ENCODE measurements at regions not wholly inside any gene's neighbourhood (a gene's known extent, or its start where the extent isn't known, plus 50 kb on each side); places are given as distances from the start of the nearest gene placed in this dataset.

- no peaks in the 10 kb centered on the region for H3K9me3 ChIP-seq (ENCODE audit: low read length)
- TF ChIP-seq EZH2 (IDR thresholded peaks at IDR 0.05; ENCODE audit: low read length, unreplicated experiment) (no peak), EZH2phosphoT487 (IDR thresholded peaks at IDR 0.05; ENCODE audit: borderline replicate concordance, low read length) (no peak)
- TF ChIP-seq, protein P1, sequence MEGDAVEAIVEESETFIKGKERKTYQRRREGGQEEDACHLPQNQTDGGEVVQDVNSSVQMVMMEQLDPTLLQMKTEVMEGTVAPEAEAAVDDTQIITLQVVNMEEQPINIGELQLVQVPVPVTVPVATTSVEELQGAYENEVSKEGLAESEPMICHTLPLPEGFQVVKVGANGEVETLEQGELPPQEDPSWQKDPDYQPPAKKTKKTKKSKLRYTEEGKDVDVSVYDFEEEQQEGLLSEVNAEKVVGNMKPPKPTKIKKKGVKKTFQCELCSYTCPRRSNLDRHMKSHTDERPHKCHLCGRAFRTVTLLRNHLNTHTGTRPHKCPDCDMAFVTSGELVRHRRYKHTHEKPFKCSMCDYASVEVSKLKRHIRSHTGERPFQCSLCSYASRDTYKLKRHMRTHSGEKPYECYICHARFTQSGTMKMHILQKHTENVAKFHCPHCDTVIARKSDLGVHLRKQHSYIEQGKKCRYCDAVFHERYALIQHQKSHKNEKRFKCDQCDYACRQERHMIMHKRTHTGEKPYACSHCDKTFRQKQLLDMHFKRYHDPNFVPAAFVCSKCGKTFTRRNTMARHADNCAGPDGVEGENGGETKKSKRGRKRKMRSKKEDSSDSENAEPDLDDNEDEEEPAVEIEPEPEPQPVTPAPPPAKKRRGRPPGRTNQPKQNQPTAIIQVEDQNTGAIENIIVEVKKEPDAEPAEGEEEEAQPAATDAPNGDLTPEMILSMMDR (conservative IDR thresholded peaks at IDR 0.05; ENCODE audit: low read depth, low read length) = no peak
- DNase-seq (no peak), ATAC-seq (no peak)
- intact Hi-C loops (cut with micrococcal nuclease) = no loop called here
- H3K4me1 ChIP-seq (ENCODE audit: insufficient read depth, low read length) = no peaks in the 10 kb centered on the region
- no peak overlapping the region for H2AFZ ChIP-seq (ENCODE audit: low read length)
- H3K9me2 ChIP-seq (replicated peaks; ENCODE audit: low read length) = no peaks in the 10 kb centered on the region
- ChIA-PET CTCF (no interaction called here), POLR2A (ENCODE audit: unreplicated experiment) (no interaction called here)
- H4K20me1 ChIP-seq (ENCODE audit: low read length) = no peaks in the 10 kb centered on the region
- H3K4me3 ChIP-seq (ENCODE audit: low read length) = no peak overlapping the region
- no peak overlapping the region for H3K9ac ChIP-seq (ENCODE audit: low read length)
- no peak overlapping the region for H3K27ac ChIP-seq (ENCODE audit: low read length)
- H3K36me3 ChIP-seq (ENCODE audit: low read depth, low read length) = no peaks in the 10 kb centered on the region
- H3K4me2 ChIP-seq (ENCODE audit: low read length) = no peak overlapping the region
- H3K27me3 ChIP-seq (ENCODE audit: low read length) = peaks cover 51% of the 10 kb centered on the region
- no peaks in the 10 kb centered on the region for H3F3A ChIP-seq (ENCODE audit: low read length, unreplicated experiment)
- no peaks in the 10 kb centered on the region for H3K79me2 ChIP-seq (ENCODE audit: low read length)
- no TSS peak for BruUV-seq (replicated peaks)
Measured at GRCh38 chr22:49406879-49407587, 420.6 kb downstream of the BRD1 start.

DNA sequence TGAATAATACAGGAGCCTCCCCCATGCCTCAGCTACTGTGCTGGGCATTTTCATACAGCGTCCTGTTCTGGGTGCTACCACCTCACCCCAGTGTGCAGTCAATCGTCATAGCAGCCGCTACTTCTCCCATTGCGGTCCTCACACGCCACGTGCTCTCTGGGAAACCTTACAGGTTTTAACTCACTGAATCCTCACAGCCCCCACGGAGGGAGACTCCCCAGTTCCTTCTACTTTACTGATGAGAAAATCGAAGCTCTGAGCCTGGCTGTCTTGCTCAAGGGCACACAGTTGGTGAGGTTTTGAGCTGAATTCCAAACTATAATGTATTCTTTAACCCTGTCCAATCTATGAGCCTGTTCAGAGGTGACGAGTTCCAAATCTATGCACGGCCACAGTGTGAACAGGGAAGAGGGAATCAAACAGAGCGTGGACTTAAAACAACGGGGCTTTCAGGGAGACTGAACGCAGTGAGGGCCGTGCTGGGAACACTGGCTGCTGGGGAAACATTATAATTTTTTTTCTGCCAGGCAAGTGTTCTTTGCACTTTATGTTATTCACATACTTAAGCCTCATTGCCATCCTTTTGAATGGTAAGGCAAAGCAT is 421.5 kb downstream of the BRD1 start:
- Histone ChIP-seq H3K4me3 (ENCODE audit: low read length) (no peak overlapping the region), H3F3A (ENCODE audit: low read length, unreplicated experiment) (no peaks in the 10 kb centered on the region), H3K79me2 (ENCODE audit: low read length) (no peaks in the 10 kb centered on the region), H4K20me1 (ENCODE audit: low read length) (no peaks in the 10 kb centered on the region), H3K9ac (ENCODE audit: low read length) (no peak overlapping the region), H2AFZ (ENCODE audit: low read length) (no peak overlapping the region), H3K9me3 (ENCODE audit: low read length) (no peaks in the 10 kb centered on the region), H3K9me2 (replicated peaks; ENCODE audit: low read length) (no peaks in the 10 kb centered on the region), H3K27ac (ENCODE audit: low read length) (no peak overlapping the region), H3K36me3 (ENCODE audit: low read depth, low read length) (no peaks in the 10 kb centered on the region), H3K27me3 (ENCODE audit: low read length) (peaks cover 57% of the 10 kb centered on the region; the same call in 1 of the 2 replicates), H3K4me2 (ENCODE audit: low read length) (no peak overlapping the region), H3K4me1 (ENCODE audit: insufficient read depth, low read length) (no peaks in the 10 kb centered on the region)
- ATAC-seq (no peak), DNase-seq (no peak)
- TF ChIP-seq EZH2phosphoT487 (IDR thresholded peaks at IDR 0.05; ENCODE audit: borderline replicate concordance, low read length) (no peak), EZH2 (IDR thresholded peaks at IDR 0.05; ENCODE audit: low read length, unreplicated experiment) (no peak)
- TF ChIP-seq, protein P1 (conservative IDR thresholded peaks at IDR 0.05; ENCODE audit: low read depth, low read length) = no peak
- POLR2A ChIA-PET (ENCODE audit: unreplicated experiment) = no interaction called here
- intact Hi-C loops (cut with micrococcal nuclease) = no loop called here
- CTCF ChIA-PET = no interaction called here
- BruUV-seq (replicated peaks) = no TSS peak

GRCh38 chr22:49405590-49405989 is 422.1 kb downstream of the BRD1 start:
- no peak overlapping the region for H2AFZ ChIP-seq (ENCODE audit: low read length)
- H4K20me1 ChIP-seq (ENCODE audit: low read length) = no peaks in the 10 kb centered on the region
- no peaks in the 10 kb centered on the region for H3K9me3 ChIP-seq (ENCODE audit: low read length)
- ChIA-PET POLR2A (ENCODE audit: unreplicated experiment) (no interaction called here), CTCF (no interaction called here)
- BruUV-seq (replicated peaks) = no TSS peak
- DNase-seq = no peak
- H3F3A ChIP-seq (ENCODE audit: low read length, unreplicated experiment) = no peaks in the 10 kb centered on the region
- no peaks in the 10 kb centered on the region for H3K9me2 ChIP-seq (replicated peaks; ENCODE audit: low read length)
- H3K27me3 ChIP-seq (ENCODE audit: low read length) = peaks cover 61% of the 10 kb centered on the region; the same call in 1 of the 2 replicates
- H3K4me1 ChIP-seq (ENCODE audit: insufficient read depth, low read length) = no peaks in the 10 kb centered on the region
- H3K9ac ChIP-seq (ENCODE audit: low read length) = no peak overlapping the region
- H3K4me3 ChIP-seq (ENCODE audit: low read length) = no peak overlapping the region
- TF ChIP-seq, protein P1 (conservative IDR thresholded peaks at IDR 0.05; ENCODE audit: low read depth, low read length) = no peak
- no peak for TF ChIP-seq EZH2 (IDR thresholded peaks at IDR 0.05; ENCODE audit: low read length, unreplicated experiment)
- TF ChIP-seq EZH2phosphoT487 (IDR thresholded peaks at IDR 0.05; ENCODE audit: borderline replicate concordance, low read length) = no peak
- intact Hi-C loops (cut with micrococcal nuclease) = no loop called here
- no peak overlapping the region for H3K27ac ChIP-seq (ENCODE audit: low read length)
- H3K4me2 ChIP-seq (ENCODE audit: low read length) = no peak overlapping the region
- ATAC-seq = no peak
- no peaks in the 10 kb centered on the region for H3K79me2 ChIP-seq (ENCODE audit: low read length)
- no peaks in the 10 kb centered on the region for H3K36me3 ChIP-seq (ENCODE audit: low read depth, low read length)

Data from PC-3 (cell line).